Activated CD4-positive, alpha-beta T cell treated with anti-CD3 and anti-CD28 coated beads, Interleukin-2, amount 10 ng/mL, durations not matched to agents 7 days and 5 days (primary cell): ENCODE measurements at regions not wholly inside any gene's neighbourhood (a gene's known extent, or its start where the extent isn't known, plus 50 kb on each side); places are given as distances from the start of the nearest gene placed in this dataset.
"Not testable (repeated sequence)": the region's sequence is repeated elsewhere in the genome, so short reads cannot be mapped to it uniquely, and the experiment has no call there.

Source experiments
- CTCF ChIA-PET: fragments of 350-600 bp; sonication (Branson Sonifier 250); formaldehyde crosslinking; loops from one replicate; lab custom pipeline; 2021; ENCODE audit warnings: antibody characterized with exemption; lab: Charles Lee
- POLR2A ChIA-PET: fragments of 350-600 bp; sonication (Branson Sonifier 250); formaldehyde crosslinking; loops from one replicate; lab custom pipeline; 2021; ENCODE audit warnings: antibody characterized with exemption; lab: Charles Lee
- DNase-seq: peaks from one replicate; pipeline ENCODE4 v3.0.0-alpha.2; 2020
- H3K27ac Mint-ChIP-seq: one replicate; pipeline ENCODE4 v1.8.0; 2021; ENCODE audit warnings: mild to moderate bottlenecking, moderate library complexity, mixed read lengths
- H3K27me3 Mint-ChIP-seq: one replicate; pipeline ENCODE4 v1.8.0; 2021; ENCODE audit warnings: mixed read lengths
- H3K36me3 Mint-ChIP-seq: one replicate; pipeline ENCODE4 v1.8.0; 2021; ENCODE audit warnings: low read depth, mixed read lengths
- H3K4me1 Mint-ChIP-seq: one replicate; pipeline ENCODE4 v1.8.0; 2021; ENCODE audit warnings: mixed read lengths
- H3K4me3 Mint-ChIP-seq: one replicate; pipeline ENCODE4 v1.8.0; 2021; ENCODE audit warnings: mild to moderate bottlenecking, moderate library complexity, mixed read lengths
- H3K9me3 Mint-ChIP-seq: one replicate; pipeline ENCODE4 v1.8.0; 2021; ENCODE audit warnings: mixed read lengths

DNA sequence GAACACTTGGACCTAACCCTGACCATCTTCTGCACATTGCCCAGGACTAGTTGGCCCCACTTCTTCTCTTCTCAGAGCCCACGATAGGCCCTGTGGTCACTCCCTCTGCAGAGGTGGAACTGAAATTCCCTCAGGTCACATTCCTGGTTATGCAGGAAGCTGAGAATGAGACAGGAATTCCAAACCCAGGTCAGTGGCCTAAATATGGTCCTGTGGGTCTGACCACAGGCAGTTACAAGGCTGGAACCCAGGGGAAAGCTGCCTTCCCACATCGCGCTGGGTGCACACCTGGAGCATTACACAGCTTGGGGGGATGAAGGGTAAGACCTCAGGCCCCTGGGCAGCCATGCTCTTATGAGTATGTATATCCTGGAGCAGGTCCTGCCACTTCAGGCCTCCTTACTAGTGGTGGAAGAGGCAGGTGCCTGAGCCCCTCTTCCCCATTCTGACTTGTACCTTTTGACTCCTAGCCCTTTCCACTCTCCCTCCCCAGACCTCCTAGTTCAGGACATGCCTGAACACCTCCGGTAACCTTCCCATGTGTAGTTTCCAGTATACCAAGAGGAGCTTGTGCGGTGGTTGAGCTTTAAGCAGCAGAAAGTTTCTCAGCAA is 173.5 kb downstream of the ASMT start:
- Mint-ChIP-seq H3K36me3 (no peaks in the 10 kb centered on the region), H3K9me3 (peaks cover 26% of the 10 kb centered on the region), H3K27me3 (no peaks in the 10 kb centered on the region), H3K27ac (no peak overlapping the region), H3K4me3 (no peak overlapping the region), H3K4me1 (no peaks in the 10 kb centered on the region)
- ChIA-PET CTCF (no interaction called here), POLR2A (no interaction called here)
- DNase-seq, result no peak

DNA sequence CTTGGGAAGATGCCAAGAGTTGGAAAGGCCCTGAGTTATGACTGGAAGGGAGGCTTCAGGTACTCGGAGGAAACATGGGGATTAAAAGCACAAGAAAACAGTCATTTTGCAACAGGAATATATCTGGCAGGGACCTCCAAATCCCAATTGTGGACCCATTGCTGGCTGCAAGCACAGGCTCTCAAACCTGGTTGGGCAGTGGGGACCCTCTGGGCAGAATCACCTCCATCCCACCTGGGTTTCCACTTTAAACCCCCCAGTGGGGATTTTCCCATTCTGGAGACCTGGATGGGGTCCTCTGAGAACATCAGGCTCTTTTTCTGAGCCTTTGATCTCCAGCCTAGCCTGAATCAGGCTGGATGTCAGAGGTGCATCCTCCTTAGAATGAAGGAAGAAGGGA is 177.8 kb downstream of the ASMT start:
- ChIA-PET POLR2A (no interaction called here), CTCF (no interaction called here)
- no peaks in the 10 kb centered on the region for H3K36me3 Mint-ChIP-seq
- H3K27ac Mint-ChIP-seq, result no peak overlapping the region
- H3K4me3 Mint-ChIP-seq, result no peak overlapping the region
- no peak for DNase-seq
- peaks cover 5% of the 10 kb centered on the region for H3K9me3 Mint-ChIP-seq
- H3K27me3 Mint-ChIP-seq, result no peaks in the 10 kb centered on the region
- no peaks in the 10 kb centered on the region for H3K4me1 Mint-ChIP-seq

- CTCF ChIA-PET, result no interaction called here
- Mint-ChIP-seq H3K27ac (no peak overlapping the region), H3K4me1 (no peaks in the 10 kb centered on the region), H3K9me3 (no peaks in the 10 kb centered on the region), H3K27me3 (no peaks in the 10 kb centered on the region), H3K36me3 (no peaks in the 10 kb centered on the region), H3K4me3 (no peak overlapping the region)
- POLR2A ChIA-PET, result no interaction called here
- no peak for DNase-seq
Measured at GRCh38 chrX:1794586-1794985, 179.7 kb downstream of the ASMT start.

DNA sequence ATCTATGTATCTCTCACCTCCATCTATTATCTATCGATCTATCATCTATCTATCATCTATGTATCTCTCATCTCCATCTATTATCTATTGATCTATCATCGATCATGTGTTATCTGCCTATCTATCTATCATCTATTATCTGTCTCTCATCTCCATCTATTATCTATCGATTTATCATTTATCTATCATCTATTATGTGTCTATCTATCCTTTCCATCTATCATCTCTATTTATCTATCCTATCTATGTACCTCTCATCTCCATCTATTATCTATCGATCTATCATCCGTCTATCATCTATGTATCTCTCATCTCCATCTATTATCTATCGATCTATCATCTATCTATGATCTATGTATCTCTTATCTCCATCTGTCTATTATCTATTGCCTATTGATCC is 188.1 kb downstream of the ASMT start:
- H3K9me3 Mint-ChIP-seq, result peaks cover 2% of the 10 kb centered on the region
- POLR2A ChIA-PET, result no interaction called here
- CTCF ChIA-PET, result no interaction called here
- no peaks in the 10 kb centered on the region for H3K36me3 Mint-ChIP-seq
- H3K27me3 Mint-ChIP-seq, result no peaks in the 10 kb centered on the region
- no peaks in the 10 kb centered on the region for H3K4me1 Mint-ChIP-seq
- no peak overlapping the region for H3K4me3 Mint-ChIP-seq
- H3K27ac Mint-ChIP-seq, result no peak overlapping the region
- no peak for DNase-seq

- Mint-ChIP-seq H3K27ac (no peak overlapping the region), H3K4me1 (no peaks in the 10 kb centered on the region), H3K9me3 (peaks cover 2% of the 10 kb centered on the region)
Measured at GRCh38 chrX:1803741-1804140, 188.9 kb downstream of the ASMT start.

DNA sequence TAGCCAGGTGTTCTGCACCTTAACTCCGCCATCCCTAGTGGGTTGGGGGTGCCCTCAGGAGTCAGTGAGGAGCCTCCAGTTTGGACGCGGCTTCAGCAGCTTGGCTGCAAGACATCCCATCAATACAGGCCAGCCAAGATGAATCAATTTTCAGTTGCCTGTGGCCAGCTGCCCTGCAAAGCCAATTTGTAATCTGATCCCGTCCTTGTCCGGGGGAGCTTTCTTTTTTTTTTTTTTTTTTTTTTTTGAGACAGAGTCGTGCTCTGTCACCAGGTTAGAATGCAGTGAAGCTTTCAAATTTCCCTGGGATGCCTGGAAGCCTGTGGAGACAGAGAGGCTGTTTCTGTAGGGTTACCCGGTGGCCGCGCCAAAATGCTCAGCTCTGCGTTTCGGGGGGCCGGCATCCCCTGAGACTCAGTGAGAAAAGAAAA is 192.5 kb downstream of the ASMT start:
- H3K4me3 Mint-ChIP-seq, result no peak overlapping the region
- H3K9me3 Mint-ChIP-seq, result peaks cover 2% of the 10 kb centered on the region
- H3K4me1 Mint-ChIP-seq, result no peaks in the 10 kb centered on the region
- no peaks in the 10 kb centered on the region for H3K27me3 Mint-ChIP-seq
- no peaks in the 10 kb centered on the region for H3K36me3 Mint-ChIP-seq
- ChIA-PET POLR2A (no interaction called here), CTCF (no interaction called here)
- H3K27ac Mint-ChIP-seq, result no peak overlapping the region
- no peak for DNase-seq

More at GRCh38 chrX:1803741-1804140, 188.9 kb downstream of the ASMT start:
- CTCF ChIA-PET, result no interaction called here
- DNase-seq, result no peak
- no peak overlapping the region for H3K4me3 Mint-ChIP-seq
- POLR2A ChIA-PET, result no interaction called here
- no peaks in the 10 kb centered on the region for H3K36me3 Mint-ChIP-seq
- H3K27me3 Mint-ChIP-seq, result no peaks in the 10 kb centered on the region

DNA sequence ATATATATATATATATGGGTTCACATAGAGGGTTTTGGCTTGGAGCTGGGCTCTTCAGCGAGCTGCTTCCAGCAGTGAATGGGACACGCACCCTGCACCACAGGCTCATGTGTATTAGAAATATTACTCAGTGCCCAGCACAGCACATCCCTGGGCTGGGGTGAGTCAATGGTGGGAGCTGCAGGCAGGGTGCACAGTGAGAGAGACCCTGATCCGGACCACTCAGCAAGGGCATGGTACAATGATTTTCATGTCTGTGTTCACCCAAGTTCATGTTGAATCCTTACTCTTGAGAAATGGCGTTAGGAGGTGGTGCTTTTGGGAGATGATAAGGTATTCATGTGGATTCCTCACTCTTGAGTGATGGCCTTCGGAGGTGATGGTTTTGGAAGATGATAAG is 194.7 kb downstream of the ASMT start:
- no peak overlapping the region for H3K4me3 Mint-ChIP-seq
- peaks cover 5% of the 10 kb centered on the region for H3K9me3 Mint-ChIP-seq
- H3K36me3 Mint-ChIP-seq, result no peaks in the 10 kb centered on the region
- no peaks in the 10 kb centered on the region for H3K4me1 Mint-ChIP-seq
- CTCF ChIA-PET, result no interaction called here
- H3K27me3 Mint-ChIP-seq, result no peaks in the 10 kb centered on the region
- POLR2A ChIA-PET, result no interaction called here
- H3K27ac Mint-ChIP-seq, result no peak overlapping the region
- no peak for DNase-seq

DNA sequence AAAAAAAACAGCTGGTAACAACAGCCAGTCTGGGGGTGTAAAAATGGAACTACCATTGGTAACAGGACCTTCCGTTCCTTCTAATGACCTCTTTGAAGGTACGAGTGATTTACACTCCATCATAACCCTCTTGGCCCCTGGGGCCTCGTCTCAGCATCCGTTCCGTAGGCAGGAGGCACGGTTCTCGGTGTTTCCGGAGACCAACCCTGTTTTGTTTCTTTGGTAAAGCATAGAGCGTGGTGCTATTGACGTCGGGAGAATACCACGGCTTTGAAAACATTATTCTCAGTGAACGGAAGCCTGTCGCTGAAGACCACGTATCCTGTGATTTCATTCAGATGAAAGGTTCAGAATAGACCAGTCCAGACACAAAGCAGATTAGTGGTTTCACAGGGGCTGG is 198.9 kb downstream of the ASMT start:
- no peak for DNase-seq
- Mint-ChIP-seq H3K9me3 (peaks cover 8% of the 10 kb centered on the region), H3K27ac (no peak overlapping the region), H3K36me3 (no peaks in the 10 kb centered on the region), H3K4me3 (no peak overlapping the region), H3K27me3 (no peaks in the 10 kb centered on the region), H3K4me1 (no peaks in the 10 kb centered on the region)
- CTCF ChIA-PET, result no interaction called here
- POLR2A ChIA-PET, result no interaction called here

DNA sequence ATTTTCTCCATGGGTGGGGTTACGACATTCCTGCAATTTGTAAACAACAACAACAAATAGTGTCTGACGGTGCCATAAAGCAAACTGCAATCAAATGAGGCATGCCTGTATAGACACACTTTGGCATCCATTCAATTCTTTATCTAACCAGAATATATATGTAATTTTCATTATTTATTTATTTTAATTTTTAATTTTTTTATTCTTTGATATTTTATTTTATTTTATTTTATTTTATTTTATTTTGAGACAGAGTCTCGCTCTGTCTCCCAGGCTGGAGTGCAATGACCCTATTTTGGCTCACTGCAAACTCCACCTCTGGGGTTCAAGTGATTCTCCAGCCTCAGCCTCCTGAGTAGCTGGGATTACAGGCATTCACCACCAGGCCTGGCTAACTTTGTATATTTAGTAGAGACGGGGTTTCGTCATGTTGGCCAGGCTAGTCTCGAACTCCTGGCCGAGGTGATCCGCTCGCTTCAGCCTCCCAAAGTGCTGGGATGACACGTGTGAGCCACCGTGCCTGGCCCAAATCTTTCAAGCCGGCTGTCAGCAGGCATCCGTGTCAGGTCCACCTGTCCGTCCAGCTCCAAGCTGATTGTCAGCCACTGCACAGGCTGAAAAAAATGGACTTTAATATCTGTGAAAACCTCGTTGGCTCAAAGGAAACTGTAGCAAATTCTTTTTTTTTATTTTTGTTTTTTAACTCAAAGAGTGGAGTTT is 200.8 kb downstream of the ASMT start:
- no peaks in the 10 kb centered on the region for H3K4me1 Mint-ChIP-seq
- POLR2A ChIA-PET, result no interaction called here
- H3K27me3 Mint-ChIP-seq, result no peaks in the 10 kb centered on the region
- no peak for DNase-seq
- no peak overlapping the region for H3K27ac Mint-ChIP-seq
- CTCF ChIA-PET, result no interaction called here
- peaks cover 12% of the 10 kb centered on the region for H3K9me3 Mint-ChIP-seq
- H3K4me3 Mint-ChIP-seq, result no peak overlapping the region
- H3K36me3 Mint-ChIP-seq, result no peaks in the 10 kb centered on the region

DNA sequence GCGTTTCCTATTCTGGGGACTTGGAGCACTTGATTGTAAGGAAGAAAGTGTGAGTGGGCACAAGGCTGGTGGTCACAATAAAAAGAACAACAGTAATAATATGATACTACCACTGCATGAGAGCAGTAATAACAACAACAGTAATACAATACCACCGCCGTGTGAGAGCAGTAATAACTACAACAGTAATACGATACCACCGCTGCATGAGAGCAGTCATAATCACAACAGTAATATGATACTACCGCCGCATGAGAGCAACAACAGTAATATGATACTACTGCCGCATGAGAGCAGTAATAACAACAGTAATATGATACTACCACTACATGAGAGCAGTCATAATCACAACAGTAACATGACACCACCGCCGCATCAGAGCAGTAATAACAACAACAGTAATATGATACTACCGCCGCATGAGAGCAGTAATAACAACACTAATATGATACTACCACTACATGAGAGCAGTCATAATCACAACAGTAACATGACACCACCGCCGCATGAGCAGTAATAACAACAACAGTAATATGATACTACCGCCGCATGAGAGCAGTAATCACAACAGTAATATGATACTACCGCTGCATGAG is 201.6 kb downstream of the ASMT start:
- H3K4me1 Mint-ChIP-seq, CTCF ChIA-PET, POLR2A ChIA-PET, DNase-seq, H3K27me3 Mint-ChIP-seq, H3K36me3 Mint-ChIP-seq, H3K27ac Mint-ChIP-seq, H3K4me3 Mint-ChIP-seq: not testable (repeated sequence)
- peaks cover 12% of the 10 kb centered on the region for H3K9me3 Mint-ChIP-seq

DNA sequence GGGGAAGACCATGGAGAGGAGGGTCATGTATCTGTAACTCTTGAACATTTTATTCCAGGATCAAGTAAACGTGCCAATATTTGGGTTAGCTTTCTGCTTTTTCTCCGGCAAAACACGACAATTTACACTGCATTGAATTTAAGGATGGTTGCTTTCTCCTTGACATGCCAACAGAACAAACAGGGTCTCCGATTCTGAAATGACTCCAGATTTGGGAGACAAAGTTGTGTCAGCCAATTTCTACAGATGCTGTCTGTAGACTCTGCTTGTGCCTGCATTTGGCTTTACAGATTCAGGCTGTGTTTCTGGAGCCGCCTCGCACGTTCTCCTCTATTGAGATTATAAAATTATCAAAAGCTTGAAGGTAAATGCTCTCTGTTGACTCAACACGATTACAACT is 207.0 kb downstream of the ASMT start:
- H3K36me3 Mint-ChIP-seq, result no peaks in the 10 kb centered on the region
- DNase-seq, result no peak
- no peaks in the 10 kb centered on the region for H3K4me1 Mint-ChIP-seq
- no peak overlapping the region for H3K27ac Mint-ChIP-seq
- no peak overlapping the region for H3K4me3 Mint-ChIP-seq
- ChIA-PET POLR2A (no interaction called here), CTCF (no interaction called here)
- H3K27me3 Mint-ChIP-seq, result no peaks in the 10 kb centered on the region
- peaks cover 4% of the 10 kb centered on the region for H3K9me3 Mint-ChIP-seq

DNA sequence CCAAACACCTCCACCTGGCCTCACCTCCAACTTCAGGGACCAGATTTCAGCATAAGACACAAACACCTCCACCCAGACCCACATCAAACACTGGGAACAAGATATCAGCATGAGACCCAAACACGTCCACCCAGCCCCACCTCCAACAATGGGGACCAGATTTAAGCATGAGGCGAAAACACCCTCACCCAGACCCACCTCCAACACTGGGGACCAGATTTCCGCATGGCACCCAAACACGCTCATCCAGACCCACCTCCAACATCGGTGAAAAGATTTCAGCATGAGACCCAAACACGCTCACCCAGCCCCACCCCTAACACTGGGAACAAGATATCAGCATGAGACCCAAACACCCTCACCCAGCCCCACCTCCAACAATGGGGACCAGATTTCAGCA is 210.0 kb downstream of the ASMT start:
- POLR2A ChIA-PET, result no interaction called here
- no peaks in the 10 kb centered on the region for H3K36me3 Mint-ChIP-seq
- no peak overlapping the region for H3K4me3 Mint-ChIP-seq
- H3K27me3 Mint-ChIP-seq, result no peaks in the 10 kb centered on the region
- H3K27ac Mint-ChIP-seq, result no peak overlapping the region
- DNase-seq, result no peak
- CTCF ChIA-PET, result no interaction called here
- H3K9me3 Mint-ChIP-seq, result no peaks in the 10 kb centered on the region
- no peaks in the 10 kb centered on the region for H3K4me1 Mint-ChIP-seq

DNA sequence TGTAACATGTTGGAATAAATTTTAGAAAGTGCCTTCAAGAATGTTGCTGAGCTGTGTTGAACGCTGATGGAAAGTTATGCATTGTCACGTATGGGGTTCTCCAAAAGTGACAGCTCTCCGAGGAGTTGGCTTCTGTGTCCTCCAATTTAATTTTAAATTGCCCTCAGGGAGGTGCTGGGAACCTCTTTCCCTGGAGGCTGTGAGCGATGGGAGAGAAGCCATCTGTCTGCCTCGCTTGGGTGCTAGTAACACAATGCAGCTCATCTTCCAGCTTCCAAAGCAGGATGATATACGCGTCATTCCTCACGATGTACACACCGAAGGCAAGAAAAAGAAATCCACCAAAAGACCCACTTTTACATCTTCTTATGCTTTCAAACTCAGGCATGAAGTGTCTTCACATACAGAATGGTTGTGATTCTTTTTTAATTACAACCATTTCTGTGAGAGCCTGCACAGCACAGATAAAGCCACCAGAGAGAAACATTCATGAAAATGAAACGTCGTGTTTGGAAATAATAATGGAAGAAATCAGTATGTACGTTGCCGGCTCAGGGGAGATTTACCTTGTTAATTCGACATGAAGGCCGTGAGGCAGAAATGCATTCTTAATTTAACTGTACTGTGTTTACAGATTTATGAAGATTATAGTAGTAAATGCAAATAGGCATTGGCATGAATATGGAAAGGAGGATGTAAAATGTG is 218.9 kb downstream of the ASMT start:
- no peak overlapping the region for H3K27ac Mint-ChIP-seq
- H3K4me3 Mint-ChIP-seq, result no peak overlapping the region
- DNase-seq, result no peak
- ChIA-PET POLR2A (no interaction called here), CTCF (no interaction called here)
- no peaks in the 10 kb centered on the region for H3K27me3 Mint-ChIP-seq
- H3K4me1 Mint-ChIP-seq, result no peaks in the 10 kb centered on the region
- no peaks in the 10 kb centered on the region for H3K36me3 Mint-ChIP-seq
- peaks cover 20% of the 10 kb centered on the region for H3K9me3 Mint-ChIP-seq
